Panc1 (cell line): ENCODE measurements at regions not wholly inside any gene's neighbourhood (a gene's known extent, or its start where the extent isn't known, plus 50 kb on each side); places are given as distances from the start of the nearest gene placed in this dataset.

Source experiments
- ATAC-seq: fragments of 200-7000 bp; cut with Tn5 transposase; 2 replicates; pipeline ENCODE4 v1.9.1; 2020; ENCODE audit warnings: mild to moderate bottlenecking, moderate library complexity
- BruUV-seq: library from RNA; stranded (reverse); fragments of 400-500 nt; replicated peaks from 2 replicates; lab custom pipeline; 2021; lab: Mats Ljungman, UMichigan
- CTCF ChIA-PET: fragments of 300-600 bp; sonication (Branson Sonifier 250); formaldehyde crosslinking; loops from one replicate; lab custom pipeline; 2022; ENCODE audit warnings: antibody characterized with exemption; lab: Charles Lee
- POLR2A ChIA-PET: fragments of 300-600 bp; sonication (Branson Sonifier 250); formaldehyde crosslinking; loops from one replicate; lab custom pipeline; 2022; ENCODE audit warnings: antibody characterized with exemption; lab: Charles Lee
- DNase-seq: peaks from one replicate; pipeline ENCODE4 v3.0.0-alpha.2; 2010; ENCODE audit warnings: low read depth, low spot score
- H3K27ac ChIP-seq: 2 replicates; pipeline ENCODE4 v1.5.1; 2011; ENCODE audit warnings: mild to moderate bottlenecking, low read length, inconsistent platforms
- H3K27me3 ChIP-seq: fragments of 200-500 bp; sonication (Bioruptor generic); 2 replicates; pipeline ENCODE4 v1.6.0; 2014; ENCODE audit warnings: low read length, inconsistent platforms; ENCODE audit not compliant: control insufficient read depth, insufficient read depth
- H3K36me3 ChIP-seq: fragments of 200-500 bp; sonication (Bioruptor generic); 2 replicates; pipeline ENCODE4 v1.5.1; 2014; ENCODE audit warnings: inconsistent platforms, mild to moderate bottlenecking, low read length, moderate library complexity; ENCODE audit not compliant: control insufficient read depth, insufficient read depth
- H3K4me1 ChIP-seq: 2 replicates; pipeline ENCODE4 v1.5.1; 2011; ENCODE audit warnings: inconsistent platforms, mild to moderate bottlenecking, low read length, moderate library complexity; ENCODE audit not compliant: control insufficient read depth, insufficient read depth
- H3K4me3 ChIP-seq, 2 experiments: 2 replicates each; pipeline ENCODE4 v1.5.1; 2011 to 2012; ENCODE audit warnings: low read depth in 2 of 2, low read length in 2 of 2, mild to moderate bottlenecking in 2 of 2, inconsistent platforms in 1 of 2, moderate library complexity in 1 of 2
- H3K9me3 ChIP-seq: fragments of 200-500 bp; sonication (Bioruptor generic); 2 replicates; pipeline ENCODE4 v1.5.1; 2014; ENCODE audit warnings: low read depth, mild to moderate bottlenecking, inconsistent platforms, low read length, moderate library complexity; ENCODE audit not compliant: control insufficient read depth, insufficient read depth
- CTCF ChIP-seq: fragments of 450-650 bp; IDR thresholded peaks from 2 replicates; pipeline ENCODE4 v1.5.1; 2017; ENCODE audit warnings: mild to moderate bottlenecking
- POLR2AphosphoS5 ChIP-seq: IDR thresholded peaks from 2 replicates; pipeline ENCODE4 v1.6.1; 2012; ENCODE audit warnings: mild to moderate bottlenecking, low read depth, low read length, moderate library complexity
- REST ChIP-seq, 2 experiments: IDR thresholded peaks; 2 replicates each; pipeline ENCODE4 v1.6.1; 2011 to 2012; ENCODE audit warnings: low read depth in 2 of 2, control low read depth in 1 of 2, low read length in 1 of 2, mild to moderate bottlenecking in 1 of 2, moderate library complexity in 1 of 2; ENCODE audit not compliant: insufficient read depth in 1 of 2
- SIN3A ChIP-seq: IDR thresholded peaks from 2 replicates; pipeline ENCODE4 v1.6.1; 2012; ENCODE audit warnings: low read depth, mild to moderate bottlenecking, low read length, moderate library complexity, borderline replicate concordance; ENCODE audit not compliant: insufficient read depth
- TCF7L2 ChIP-seq: IDR thresholded peaks from 2 replicates; pipeline ENCODE4 v1.6.1; 2011; ENCODE audit warnings: mild to moderate bottlenecking, low read depth, low read length, inconsistent platforms
- in situ Hi-C: cut with HindIII; loops from 2 replicates; pipeline ENCODE4 v1.10.0; 2016; ENCODE audit warnings: low sequenced_read_pairs, low pct_unique_long_range_greater_than_20kb
- intact Hi-C: fragments of 100-400 bp; cut with micrococcal nuclease; formaldehyde crosslinking; loops from one replicate; pipeline ENCODE4 v1.10.0; 2022; ENCODE audit not compliant: unreplicated experiment

GRCh38 chr15:96416934-96417759 is 86.6 kb downstream of the NR2F2 start:
- POLR2A ChIA-PET, result interaction anchor here (0.5 kb wide), 1 partner anchor 442 kb away, joined by 10 read pairs; no protein-coding TSS in a partner anchor
- Histone ChIP-seq H3K27ac (no peak overlapping the region), H3K4me1 (no peaks in the 10 kb centered on the region), H3K9me3 (no peaks in the 10 kb centered on the region), H3K36me3 (no peaks in the 10 kb centered on the region; the same call in 1 of the 2 replicates), H3K4me3 (peak overlapping the region in 1 of 2 experiments; percentile 15; a peak in 1 of 4 replicates), H3K27me3 (peaks cover 39% of the 10 kb centered on the region)
- TF ChIP-seq CTCF, result no peak
- CTCF ChIA-PET, result interaction anchor here (0.6 kb wide), 1 partner anchor 174 kb away, joined by 3 read pairs; no protein-coding TSS in a partner anchor
- ATAC-seq (peak; percentile 52; the same call in 1 of the 2 replicates), DNase-seq (no peak)
- intact Hi-C loops (no loop called here), in situ Hi-C loops (no loop called here)
- BruUV-seq, result no TSS peak

GRCh38 chr15:96417760-96418130 is 87.2 kb downstream of the NR2F2 start:
- Histone ChIP-seq H3K9me3 (no peaks in the 10 kb centered on the region), H3K27me3 (peaks cover 40% of the 10 kb centered on the region), H3K27ac (no peak overlapping the region), H3K4me3 (no peak overlapping the region), H3K36me3 (no peaks in the 10 kb centered on the region; the same call in 1 of the 2 replicates), H3K4me1 (no peaks in the 10 kb centered on the region)
- no peak for ATAC-seq
- CTCF ChIA-PET, result interaction anchor here (0.6 kb wide), 1 partner anchor 174 kb away, joined by 3 read pairs; no protein-coding TSS in a partner anchor
- intact Hi-C loops, result no loop called here
- no TSS peak for BruUV-seq
- TF ChIP-seq SIN3A, result no peak
- no peak for TF ChIP-seq CTCF
- no peak for TF ChIP-seq POLR2AphosphoS5
- TF ChIP-seq TCF7L2, result no peak
- no peak for TF ChIP-seq REST (IDR thresholded peaks at IDR 0.05; ENCODE audit: insufficient read depth in 1 of 2, low read depth in 2 of 2, low read length in 1 of 2)
- POLR2A ChIA-PET, result interaction anchor here (0.5 to 0.7 kb wide), 2 partner anchors 442 to 1722 kb away, joined by 3 to 10 read pairs; no protein-coding TSS in a partner anchor
- no peak for DNase-seq
- in situ Hi-C loops, result no loop called here
